GM19438 (cell line): ENCODE measurements at regions not wholly inside any gene's neighbourhood (a gene's known extent, or its start where the extent isn't known, plus 50 kb on each side); places are given as distances from the start of the nearest gene placed in this dataset.
A peak's percentile ranks its signal among the peaks of the same experiment; 100 is the strongest.

Experiments
- ATAC-seq: cut with Tn5 transposase; IDR thresholded peaks from one replicate; pipeline ENCODE4 v1.9.1; 2021; ENCODE audit warnings: low read depth; ENCODE audit not compliant: unreplicated experiment

GRCh38 chr1:208616776-208617175 is 372.6 kb upstream of the PLXNA2 start:
- no peak for ATAC-seq

- ATAC-seq: no peak
Observed at GRCh38 chr1:208628022-208628914, 384.1 kb upstream of the PLXNA2 start.

GRCh38 chr1:208631092-208631491 is 386.9 kb upstream of the PLXNA2 start:
- no peak for ATAC-seq

DNA sequence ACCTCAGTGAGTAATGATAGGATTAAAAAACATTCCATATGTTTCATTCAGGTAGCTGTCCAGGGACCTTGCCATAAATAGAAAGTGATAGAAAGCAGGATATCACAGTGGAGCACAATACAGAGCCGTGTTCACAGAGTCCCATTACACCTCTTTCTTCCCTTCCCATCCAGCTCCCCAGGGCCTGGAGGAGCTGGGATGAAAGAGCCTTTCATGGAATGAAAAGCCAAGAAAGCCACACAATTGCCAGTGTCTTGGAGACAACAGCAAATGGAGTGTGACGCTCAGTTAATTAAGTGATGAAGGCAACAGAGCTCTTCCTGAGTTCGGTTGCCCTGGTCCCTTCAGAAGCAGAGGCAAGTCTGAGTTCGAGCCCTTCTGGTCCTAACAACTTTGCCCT is 387.3 kb upstream of the PLXNA2 start:
- no peak for ATAC-seq

- no peak for ATAC-seq
Observed at GRCh38 chr1:208634346-208635140, 390.4 kb upstream of the PLXNA2 start.

DNA sequence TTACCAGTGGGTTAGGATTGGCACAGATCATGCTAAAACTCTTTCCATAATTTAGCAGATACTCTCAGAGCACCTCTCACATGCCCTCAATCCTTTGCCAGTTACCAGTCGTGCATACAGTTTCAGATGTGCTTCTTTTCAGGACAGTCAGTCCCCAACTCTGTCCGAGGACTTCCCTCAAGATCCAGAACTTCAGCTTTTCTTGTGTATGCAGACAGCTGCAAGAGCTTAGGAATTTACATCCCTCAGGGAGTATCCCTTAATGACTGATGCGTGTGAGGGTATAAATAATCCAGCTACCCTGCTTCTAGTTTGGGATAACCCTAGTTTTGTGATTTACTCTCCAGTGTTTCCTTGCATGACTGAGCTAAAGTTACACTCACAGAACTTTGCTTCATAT is 393.0 kb upstream of the PLXNA2 start:
- ATAC-seq: no peak

- ATAC-seq: no peak
Observed at GRCh38 chr1:208639382-208639781, 395.2 kb upstream of the PLXNA2 start.

DNA sequence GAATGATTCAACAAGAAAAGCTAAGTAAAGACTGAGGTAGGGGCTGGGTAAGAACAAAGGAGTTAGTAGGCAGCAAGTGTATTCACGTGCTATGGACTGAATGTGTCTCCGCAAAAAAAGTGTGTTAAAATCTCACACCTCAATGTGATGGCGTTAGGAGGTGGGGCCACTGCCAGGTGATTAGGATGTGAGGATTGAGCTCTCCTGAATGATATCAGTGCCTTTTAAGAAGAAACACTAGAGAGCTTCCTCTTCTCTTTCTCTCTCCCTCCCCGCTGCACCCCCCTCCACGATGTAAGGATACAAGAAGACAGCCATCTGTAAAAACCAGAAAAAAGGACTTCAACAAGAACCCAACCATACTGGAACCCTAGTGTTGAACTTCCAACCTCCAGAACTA is 396.1 kb upstream of the PLXNA2 start:
- no peak for ATAC-seq

GRCh38 chr1:208641579-208642280 is 397.5 kb upstream of the PLXNA2 start:
- ATAC-seq: peak; percentile 55

- ATAC-seq: no peak
Observed at GRCh38 chr1:208643005-208643597, 398.9 kb upstream of the PLXNA2 start.

DNA sequence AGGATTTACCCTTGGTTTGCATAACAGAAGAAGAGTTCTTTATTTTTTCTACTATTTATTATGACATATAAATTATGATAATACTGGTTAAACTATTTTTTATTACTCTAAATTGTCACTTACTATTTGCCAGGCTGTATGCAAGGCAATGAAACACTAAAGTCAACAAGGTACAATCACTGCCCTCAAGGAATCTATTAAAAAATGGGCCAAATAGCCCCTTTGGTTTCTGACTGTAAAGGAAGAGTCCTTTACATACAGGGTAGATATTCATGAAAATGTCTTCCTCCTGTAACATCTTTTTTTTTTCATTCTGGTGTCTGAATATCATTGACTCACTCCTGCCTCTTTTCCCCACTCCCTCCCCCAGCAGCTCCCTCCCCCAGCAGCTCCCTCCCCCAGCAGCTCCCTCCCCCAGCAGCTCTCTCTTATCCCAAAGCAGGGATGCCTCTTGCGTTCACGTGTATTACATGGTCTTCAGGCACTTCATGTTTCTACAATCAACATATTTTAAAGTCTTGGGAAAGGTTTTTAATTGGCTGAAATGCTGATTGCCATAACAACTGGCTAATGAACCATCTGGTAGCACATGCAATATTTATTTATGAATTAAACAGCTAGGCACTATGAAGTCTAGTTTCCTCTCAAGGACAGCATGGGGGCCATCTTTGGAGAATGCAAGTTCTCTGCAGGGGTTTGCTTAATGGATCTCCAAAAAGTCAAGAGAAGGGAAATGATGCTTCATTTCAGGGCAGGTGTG is 400.4 kb upstream of the PLXNA2 start:
- ATAC-seq: no peak

GRCh38 chr1:208646431-208646830 is 402.2 kb upstream of the PLXNA2 start:
- no peak for ATAC-seq

- no peak for ATAC-seq
Observed at GRCh38 chr1:208648146-208648545, 404.0 kb upstream of the PLXNA2 start.

DNA sequence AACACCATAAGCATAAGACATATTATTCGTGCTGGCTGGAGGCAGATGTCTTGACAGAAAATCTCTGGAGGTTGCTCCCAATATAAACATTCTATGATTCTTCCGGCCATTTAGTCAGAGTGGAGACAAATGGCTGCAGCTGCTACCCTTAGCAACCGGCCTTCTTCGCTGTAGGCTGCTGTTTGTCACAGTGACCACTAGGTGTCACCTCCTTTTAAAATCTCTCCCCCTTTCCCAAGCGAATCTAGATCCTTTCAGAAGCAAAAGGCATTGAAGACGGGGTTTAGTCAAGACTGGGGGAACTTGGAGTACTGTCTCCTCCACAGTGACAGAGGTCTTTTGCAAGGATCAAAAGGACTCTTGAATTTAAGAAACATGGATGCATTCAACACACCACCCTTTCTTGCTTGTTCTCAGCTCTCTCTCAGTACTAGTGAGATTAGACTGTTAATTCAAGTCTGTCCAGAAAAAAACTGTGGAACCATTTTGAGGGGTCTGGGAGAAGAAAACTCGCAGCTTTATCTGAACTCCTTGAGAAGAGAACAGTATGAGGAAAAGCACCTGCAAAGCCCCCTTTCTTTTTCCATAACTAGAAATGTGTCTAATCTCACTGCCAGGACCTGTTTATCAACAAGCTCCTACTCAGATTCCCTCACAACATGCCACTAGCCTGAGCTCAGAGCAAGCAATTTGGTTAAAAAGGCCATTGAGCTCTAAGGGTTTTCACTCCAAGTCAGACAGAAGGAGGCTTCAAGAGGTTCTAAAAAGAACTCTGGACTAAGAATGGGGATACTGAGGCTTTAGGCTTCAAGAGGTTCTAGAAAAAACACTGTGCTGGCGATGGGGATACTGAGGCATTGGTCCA is 408.3 kb upstream of the PLXNA2 start:
- ATAC-seq: peak; percentile 80

DNA sequence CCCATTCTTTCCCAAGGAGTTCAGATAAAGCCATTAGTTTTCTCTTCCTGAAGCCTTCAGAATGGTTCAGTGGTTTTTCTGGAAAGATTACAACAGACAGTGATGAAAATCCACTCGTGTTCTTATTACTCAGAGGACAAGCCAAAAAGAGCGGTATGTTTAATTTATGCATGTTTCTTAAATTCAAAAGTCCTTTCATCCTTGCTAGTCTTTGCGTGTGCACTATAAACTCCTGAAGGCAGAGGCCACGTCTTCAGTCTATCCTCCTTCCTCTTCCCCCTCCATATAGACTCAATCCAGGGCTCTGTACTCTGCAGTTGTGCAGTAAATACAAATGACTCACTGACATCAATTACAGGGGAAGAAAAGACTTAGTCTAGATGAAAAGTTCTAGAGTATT is 409.2 kb upstream of the PLXNA2 start:
- ATAC-seq: no peak

DNA sequence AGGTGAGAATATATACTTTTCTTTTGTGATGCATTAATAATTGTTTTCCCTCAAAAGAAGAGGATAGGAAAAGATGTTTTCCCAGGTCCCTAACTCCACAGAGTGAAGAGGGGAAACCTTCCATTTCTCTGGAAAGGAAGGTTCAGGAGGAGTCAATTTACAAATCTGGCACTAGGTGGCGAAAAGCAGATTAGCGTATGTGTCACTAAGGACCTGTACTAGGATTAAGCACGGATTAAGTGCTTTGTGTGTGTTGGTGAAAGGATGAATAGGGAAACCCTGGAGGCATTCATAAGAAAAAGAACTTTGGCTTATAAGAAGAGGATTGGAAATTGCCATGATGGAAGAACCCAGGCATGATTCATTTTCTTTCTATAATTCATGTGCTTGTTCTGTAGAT is 410.1 kb upstream of the PLXNA2 start:
- ATAC-seq: no peak

- ATAC-seq: no peak
Observed at GRCh38 chr1:208665936-208666335, 421.8 kb upstream of the PLXNA2 start.

GRCh38 chr1:208668991-208669390 is 424.8 kb upstream of the PLXNA2 start:
- no peak for ATAC-seq

GRCh38 chr1:208670778-208671177 is 426.6 kb upstream of the PLXNA2 start:
- no peak for ATAC-seq
